Fibroblast of mammary gland (primary cell): ENCODE measurements at regions not wholly inside any gene's neighbourhood (a gene's known extent, or its start where the extent isn't known, plus 50 kb on each side); places are given as distances from the start of the nearest gene placed in this dataset.
A peak's percentile ranks its signal among the peaks of the same experiment; 100 is the strongest.

ENCODE experiments used
- DNase-seq: peaks from one replicate; pipeline ENCODE4 v3.0.0-alpha.2; 2010; ENCODE audit warnings: low read depth
- H3K4me3 ChIP-seq: 2 replicates; pipeline ENCODE4 v1.5.1; 2011; ENCODE audit warnings: low read depth, mild to moderate bottlenecking, low read length, moderate library complexity; ENCODE audit not compliant: control insufficient read depth
- TF ChIP-seq, protein P1 (sequence below): conservative IDR thresholded peaks from 2 replicates; pipeline ENCODE4 v1.5.1; 2011; ENCODE audit warnings: low read depth, low read length, inconsistent platforms; ENCODE audit not compliant: control insufficient read depth, insufficient read depth

DNA sequence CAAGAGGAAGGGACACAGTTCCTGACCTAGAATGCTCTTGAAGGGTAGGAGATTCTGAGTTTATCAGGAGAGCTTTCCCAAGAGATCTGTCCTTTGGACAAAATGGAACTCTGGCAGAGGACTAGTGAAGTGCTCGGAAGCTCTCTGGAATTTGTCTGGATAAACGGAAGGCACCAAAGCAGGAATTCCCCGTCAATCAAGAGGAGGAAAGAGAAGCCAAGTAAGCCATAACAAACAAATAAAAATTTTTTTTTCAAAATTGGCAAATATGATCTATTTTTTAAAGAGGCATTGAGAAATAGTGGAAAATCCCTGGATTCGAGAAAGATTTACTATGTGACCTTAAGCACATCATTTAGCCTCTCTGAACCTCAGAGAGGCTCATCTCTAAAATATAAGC lies 99.2 kb downstream of the GRIN2B start:
- TF ChIP-seq, protein P1, sequence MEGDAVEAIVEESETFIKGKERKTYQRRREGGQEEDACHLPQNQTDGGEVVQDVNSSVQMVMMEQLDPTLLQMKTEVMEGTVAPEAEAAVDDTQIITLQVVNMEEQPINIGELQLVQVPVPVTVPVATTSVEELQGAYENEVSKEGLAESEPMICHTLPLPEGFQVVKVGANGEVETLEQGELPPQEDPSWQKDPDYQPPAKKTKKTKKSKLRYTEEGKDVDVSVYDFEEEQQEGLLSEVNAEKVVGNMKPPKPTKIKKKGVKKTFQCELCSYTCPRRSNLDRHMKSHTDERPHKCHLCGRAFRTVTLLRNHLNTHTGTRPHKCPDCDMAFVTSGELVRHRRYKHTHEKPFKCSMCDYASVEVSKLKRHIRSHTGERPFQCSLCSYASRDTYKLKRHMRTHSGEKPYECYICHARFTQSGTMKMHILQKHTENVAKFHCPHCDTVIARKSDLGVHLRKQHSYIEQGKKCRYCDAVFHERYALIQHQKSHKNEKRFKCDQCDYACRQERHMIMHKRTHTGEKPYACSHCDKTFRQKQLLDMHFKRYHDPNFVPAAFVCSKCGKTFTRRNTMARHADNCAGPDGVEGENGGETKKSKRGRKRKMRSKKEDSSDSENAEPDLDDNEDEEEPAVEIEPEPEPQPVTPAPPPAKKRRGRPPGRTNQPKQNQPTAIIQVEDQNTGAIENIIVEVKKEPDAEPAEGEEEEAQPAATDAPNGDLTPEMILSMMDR = no peak
- no peak overlapping the region for H3K4me3 ChIP-seq
- DNase-seq = no peak

DNA sequence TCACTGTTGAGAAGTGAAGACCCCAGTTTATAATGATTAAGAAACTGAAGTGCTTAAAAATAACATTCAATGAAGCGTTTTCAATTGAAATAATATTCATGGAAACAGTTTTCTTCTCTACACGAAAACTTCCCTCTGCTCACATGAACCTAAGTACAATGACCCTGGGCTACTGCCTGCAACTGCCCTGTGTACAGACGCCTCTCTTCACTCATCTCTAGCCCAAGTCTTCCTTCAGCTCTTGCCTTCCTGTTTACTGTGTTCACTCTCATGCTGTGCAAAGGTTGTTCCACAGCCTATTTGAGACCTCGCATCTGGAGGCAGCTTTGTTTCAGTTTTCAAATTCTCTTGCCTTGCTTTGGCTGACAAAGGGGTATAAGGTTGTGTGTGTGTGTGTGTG lies 100.8 kb downstream of the GRIN2B start:
- DNase-seq = no peak
- no peak overlapping the region for H3K4me3 ChIP-seq
- TF ChIP-seq, protein P1 = no peak

DNA sequence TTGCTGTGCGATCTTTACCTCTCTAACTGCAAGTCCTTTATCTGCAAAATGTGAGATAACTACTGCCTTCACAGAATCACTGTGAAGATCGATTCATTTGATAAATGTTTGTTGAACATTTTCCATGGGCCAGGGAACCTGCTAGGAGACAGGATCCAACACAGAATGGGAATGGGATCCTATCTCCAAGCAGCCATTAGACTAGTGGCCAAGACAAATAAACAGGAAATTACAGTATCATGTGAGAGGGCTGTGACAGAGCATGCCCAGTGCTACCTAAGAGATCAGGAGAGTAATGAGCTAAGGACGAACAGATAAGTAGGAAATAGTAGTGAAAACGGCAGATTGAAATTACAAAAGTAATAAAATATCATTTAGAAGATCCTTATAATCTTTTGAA lies 105.7 kb downstream of the GRIN2B start:
- TF ChIP-seq, protein P1 = no peak
- DNase-seq = no peak
- no peak overlapping the region for H3K4me3 ChIP-seq

DNA sequence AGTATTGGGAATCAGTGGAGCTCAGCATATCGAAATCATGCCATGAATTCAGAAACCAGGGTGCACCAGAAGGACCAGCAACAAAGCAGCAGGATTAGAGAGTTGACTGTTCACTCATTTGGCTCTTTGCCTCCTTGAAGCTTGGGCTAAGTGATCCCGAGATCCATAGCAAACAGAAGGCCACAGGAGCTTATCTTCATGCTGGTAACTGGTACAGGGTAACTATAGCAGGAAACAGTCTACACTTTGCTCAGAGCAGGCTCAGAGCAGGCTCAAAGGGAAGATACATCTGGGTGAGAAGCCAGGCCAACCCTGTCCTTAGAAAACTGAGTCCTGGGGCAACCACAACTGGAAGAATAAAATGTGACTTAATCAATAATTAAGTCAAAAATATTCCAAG lies 111.1 kb downstream of the GRIN2B start:
- TF ChIP-seq, protein P1 = no peak
- no peak overlapping the region for H3K4me3 ChIP-seq
- no peak for DNase-seq

DNA sequence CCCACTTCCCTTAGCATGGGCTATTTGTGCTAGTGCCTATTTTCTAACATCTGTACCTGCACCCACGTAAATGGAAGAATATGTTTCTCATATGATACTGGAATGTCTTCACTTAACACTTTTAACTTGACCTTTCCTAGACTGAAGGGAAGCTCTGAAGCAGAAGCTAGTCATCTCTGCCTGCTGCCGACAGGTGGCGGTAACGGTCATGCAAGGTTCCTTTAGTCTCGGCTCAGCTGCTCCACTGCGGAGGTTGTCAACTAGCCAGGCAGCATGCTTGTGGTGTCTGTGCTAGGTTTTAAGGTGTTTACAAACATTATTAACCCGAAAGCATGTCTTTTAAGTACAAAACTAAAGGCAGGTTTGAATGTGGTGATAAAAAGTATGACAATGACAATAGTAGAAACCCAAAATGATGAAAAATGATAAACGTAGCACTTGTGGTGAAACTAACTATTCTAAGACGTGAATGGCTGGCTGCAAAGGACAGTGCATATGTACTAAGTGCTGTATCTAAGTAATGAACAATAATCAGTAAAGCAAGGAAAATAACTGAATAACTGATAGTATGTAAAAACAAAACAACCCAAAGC lies 117.2 kb downstream of the GRIN2B start:
- DNase-seq = peak; percentile 70
- TF ChIP-seq, protein P1 = peak; percentile 98
- H3K4me3 ChIP-seq = no peak overlapping the region

DNA sequence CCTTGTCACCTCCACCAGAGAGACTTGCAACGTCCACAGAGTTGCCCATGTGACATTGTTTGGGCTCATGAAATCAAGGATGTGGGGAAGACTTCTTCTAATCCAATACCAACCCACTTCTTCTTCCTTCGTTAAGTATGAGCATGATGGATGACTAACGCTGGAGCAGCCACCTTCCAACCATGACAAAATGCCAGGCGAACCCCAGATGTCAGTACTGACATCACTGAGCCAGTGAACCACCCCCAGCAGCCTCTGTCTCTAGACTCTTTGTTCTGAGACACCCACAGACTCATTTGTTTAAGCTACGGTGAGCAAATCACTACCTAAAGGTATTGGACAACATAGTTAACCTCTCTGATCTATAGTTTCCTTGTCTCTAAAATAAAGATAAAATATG lies 123.7 kb downstream of the GRIN2B start:
- DNase-seq = no peak
- no peak overlapping the region for H3K4me3 ChIP-seq
- TF ChIP-seq, protein P1 = no peak

DNA sequence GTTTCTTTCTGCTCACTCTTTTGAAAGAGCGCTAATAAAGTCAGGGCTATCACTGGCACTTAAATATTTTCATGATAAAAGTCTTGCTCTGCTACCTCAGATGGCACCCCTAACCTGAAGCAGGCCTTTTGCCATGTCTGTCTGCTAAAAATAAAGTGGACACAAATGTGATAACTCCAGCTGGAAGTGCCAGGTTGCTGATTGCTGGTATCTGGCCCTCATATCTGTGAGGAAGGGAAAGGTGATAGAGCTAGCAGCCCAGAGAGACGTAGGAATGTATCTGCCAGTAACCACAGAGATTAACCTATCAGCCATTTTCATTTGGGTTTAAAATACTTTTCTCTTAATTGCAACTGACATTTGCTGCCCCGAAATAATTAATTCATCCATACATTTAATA lies 127.9 kb downstream of the GRIN2B start:
- TF ChIP-seq, protein P1 = no peak
- no peak overlapping the region for H3K4me3 ChIP-seq
- DNase-seq = no peak
